ENCODE measurements at regions not wholly inside any gene's neighbourhood (a gene's known extent, or its start where the extent isn't known, plus 50 kb on each side); places are given as distances from the start of the nearest gene placed in this dataset.

GRCh38 chr3:103906808-103907207 is 1459.9 kb upstream of the ALCAM start:
- DNase-seq = no peak

GRCh38 chr3:103907567-103907966 is 1459.1 kb upstream of the ALCAM start:
- no peak for DNase-seq

More at GRCh38 chr3:103906808-103907207, 1459.9 kb upstream of the ALCAM start:
- TF ChIP-seq GATA1 (IDR thresholded peaks at IDR 0.05; ENCODE audit: low read depth, low read length) (no peak), POLR2A (IDR thresholded peaks at IDR 0.05; ENCODE audit: low read length) (no peak)

GRCh38 chr3:103909395-103909794 is 1457.3 kb upstream of the ALCAM start:
- DNase-seq = no peak
- TF ChIP-seq POLR2A (IDR thresholded peaks at IDR 0.05; ENCODE audit: low read length) = no peak
- TF ChIP-seq GATA1 (IDR thresholded peaks at IDR 0.05; ENCODE audit: low read depth, low read length) = no peak

More at GRCh38 chr3:103907567-103907966, 1459.1 kb upstream of the ALCAM start:
- TF ChIP-seq GATA1 (IDR thresholded peaks at IDR 0.05; ENCODE audit: low read depth, low read length) (no peak), POLR2A (IDR thresholded peaks at IDR 0.05; ENCODE audit: low read length) (no peak)

GRCh38 chr3:103918336-103918735 is 1448.4 kb upstream of the ALCAM start:
- DNase-seq = no peak

DNA sequence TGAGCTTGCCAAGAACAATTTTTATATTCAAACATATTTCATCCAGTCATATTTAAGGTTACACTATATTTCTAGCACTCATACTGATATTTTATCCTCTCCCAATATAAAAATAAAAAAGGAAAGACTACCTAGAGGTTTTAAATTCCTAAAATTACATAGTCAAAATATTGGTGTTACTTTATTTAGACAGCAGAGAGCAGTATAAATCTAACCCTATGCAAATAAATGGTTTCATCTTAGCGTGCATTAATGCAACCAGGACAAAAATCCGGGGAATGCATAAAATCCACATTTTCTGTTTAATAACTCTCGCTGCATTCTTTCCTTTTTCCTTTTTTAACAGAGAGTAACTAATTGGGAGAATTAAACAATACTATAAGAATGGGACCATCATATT is 1447.4 kb upstream of the ALCAM start:
- no peak for TF ChIP-seq POLR2A (IDR thresholded peaks at IDR 0.05; ENCODE audit: low read length)
- TF ChIP-seq GATA1 (IDR thresholded peaks at IDR 0.05; ENCODE audit: low read depth, low read length) = no peak
- no peak for DNase-seq

More at GRCh38 chr3:103918336-103918735, 1448.4 kb upstream of the ALCAM start:
- TF ChIP-seq POLR2A (IDR thresholded peaks at IDR 0.05; ENCODE audit: low read length) (no peak), GATA1 (IDR thresholded peaks at IDR 0.05; ENCODE audit: low read depth, low read length) (no peak)

DNA sequence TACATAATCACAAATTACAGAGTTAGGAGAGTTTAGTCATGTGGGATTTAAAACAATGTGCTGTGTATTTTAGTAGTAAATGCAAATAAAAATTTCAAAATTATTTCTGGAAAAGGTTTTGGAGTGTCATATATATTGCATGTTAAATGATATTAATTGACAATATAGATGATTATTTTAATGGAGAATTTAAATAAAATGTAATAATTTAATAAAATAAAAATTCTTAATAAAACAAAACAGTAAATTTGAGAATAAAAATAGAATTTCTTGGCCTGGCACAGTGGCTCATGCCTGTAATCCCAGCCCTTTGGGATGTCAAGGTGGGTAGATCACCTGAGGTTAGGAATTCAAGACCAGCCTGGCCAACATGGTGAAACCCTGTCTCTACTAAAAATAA is 1442.8 kb upstream of the ALCAM start:
- no peak for TF ChIP-seq POLR2A (IDR thresholded peaks at IDR 0.05; ENCODE audit: low read length)
- TF ChIP-seq GATA1 (IDR thresholded peaks at IDR 0.05; ENCODE audit: low read depth, low read length) = no peak
- no peak for DNase-seq

GRCh38 chr3:103924544-103924943 is 1442.2 kb upstream of the ALCAM start:
- no peak for DNase-seq
- TF ChIP-seq GATA1 (IDR thresholded peaks at IDR 0.05; ENCODE audit: low read depth, low read length) (no peak), POLR2A (IDR thresholded peaks at IDR 0.05; ENCODE audit: low read length) (no peak)

DNA sequence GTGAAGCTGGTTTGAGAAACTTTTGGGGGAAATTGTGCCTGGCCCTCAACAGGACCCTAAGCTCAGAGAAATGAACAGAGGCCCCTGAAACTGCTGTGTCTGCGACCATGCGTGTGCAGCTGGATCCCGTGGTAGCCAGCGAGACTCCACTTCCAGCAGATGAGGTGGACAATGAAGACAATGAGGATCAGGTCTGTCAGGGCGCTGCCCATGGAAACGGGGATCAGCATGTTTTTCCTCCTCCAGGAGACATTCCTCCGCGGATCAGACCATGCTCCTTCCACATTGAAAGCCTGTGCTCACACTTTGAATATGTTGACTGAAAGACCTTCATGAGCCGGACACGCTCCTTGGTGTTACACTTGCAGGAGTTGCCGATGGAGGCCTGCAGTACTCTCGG is 1439.8 kb upstream of the ALCAM start:
- TF ChIP-seq GATA1 (IDR thresholded peaks at IDR 0.05; ENCODE audit: low read depth, low read length) = no peak
- TF ChIP-seq POLR2A (IDR thresholded peaks at IDR 0.05; ENCODE audit: low read length) = no peak
- DNase-seq = no peak

- no peak for DNase-seq
- TF ChIP-seq GATA1 (IDR thresholded peaks at IDR 0.05; ENCODE audit: low read depth, low read length) (no peak), POLR2A (IDR thresholded peaks at IDR 0.05; ENCODE audit: low read length) (no peak)
Observed at GRCh38 chr3:103927896-103928295, 1438.8 kb upstream of the ALCAM start.

- no peak for TF ChIP-seq GATA1 (IDR thresholded peaks at IDR 0.05; ENCODE audit: low read depth, low read length)
- TF ChIP-seq POLR2A (IDR thresholded peaks at IDR 0.05; ENCODE audit: low read length) = no peak
- DNase-seq = no peak
Observed at GRCh38 chr3:103937094-103937493, 1429.6 kb upstream of the ALCAM start.

DNA sequence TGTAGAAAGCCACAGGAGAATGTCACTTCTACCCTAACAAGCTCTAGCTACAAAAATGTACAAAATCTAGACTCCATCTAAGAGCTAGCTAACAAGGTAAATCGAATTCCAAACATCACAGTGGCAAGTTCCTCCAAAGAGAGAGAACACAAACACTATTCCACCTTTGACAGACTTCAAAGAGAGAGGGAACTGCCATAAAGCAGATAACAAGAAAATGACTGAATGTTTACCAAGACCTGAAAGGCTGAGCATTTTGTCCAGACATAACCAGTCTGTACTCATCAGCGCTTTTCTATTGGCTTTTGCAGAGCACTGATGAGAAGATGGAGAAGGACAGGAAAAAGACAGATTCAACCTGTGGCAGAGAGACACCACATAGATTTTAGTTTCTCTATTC is 1419.6 kb upstream of the ALCAM start:
- no peak for DNase-seq
- TF ChIP-seq GATA1 (IDR thresholded peaks at IDR 0.05; ENCODE audit: low read depth, low read length) = no peak
- TF ChIP-seq POLR2A (IDR thresholded peaks at IDR 0.05; ENCODE audit: low read length) = no peak

GRCh38 chr3:103949693-103950092 is 1417.0 kb upstream of the ALCAM start:
- DNase-seq = no peak
- TF ChIP-seq GATA1 (IDR thresholded peaks at IDR 0.05; ENCODE audit: low read depth, low read length) (no peak), POLR2A (IDR thresholded peaks at IDR 0.05; ENCODE audit: low read length) (no peak)

DNA sequence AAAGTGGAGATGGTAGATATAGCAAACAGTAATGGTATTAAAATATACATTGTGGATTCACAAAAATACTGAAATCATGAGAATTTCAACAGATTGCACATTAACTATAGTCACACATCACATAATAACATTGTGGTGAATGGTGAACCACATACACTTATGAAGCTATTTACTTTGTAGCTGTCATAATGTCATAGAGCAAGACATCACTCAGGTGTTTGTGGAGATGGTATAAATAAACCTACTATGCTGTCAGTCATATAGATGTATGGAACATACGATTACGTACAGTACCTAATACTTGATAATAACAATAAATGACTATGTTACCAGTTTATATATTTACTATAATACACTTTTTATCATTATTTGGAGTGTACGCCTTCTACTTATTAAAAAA is 1416.0 kb upstream of the ALCAM start:
- DNase-seq = no peak
- TF ChIP-seq POLR2A (IDR thresholded peaks at IDR 0.05; ENCODE audit: low read length) = no peak
- no peak for TF ChIP-seq GATA1 (IDR thresholded peaks at IDR 0.05; ENCODE audit: low read depth, low read length)

DNA sequence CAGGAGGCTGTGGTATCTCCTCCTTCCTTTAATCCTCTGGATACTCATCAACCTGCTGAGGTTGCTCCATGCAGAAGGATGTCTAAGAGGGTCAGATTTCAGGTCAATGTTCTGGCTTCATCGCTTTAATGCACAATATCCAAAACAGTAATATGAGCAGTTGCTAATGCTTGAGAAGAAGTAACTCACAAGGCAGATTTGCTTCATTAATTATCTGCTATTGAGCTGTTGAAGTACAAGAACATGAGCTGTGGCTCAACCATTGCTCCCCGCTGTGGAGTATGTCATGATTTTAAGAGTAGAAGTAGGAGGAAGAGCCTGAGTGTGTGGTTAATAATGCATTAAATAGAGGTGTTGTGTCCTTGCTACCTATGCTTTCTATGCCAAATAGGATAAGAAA is 1412.9 kb upstream of the ALCAM start:
- DNase-seq = no peak
- no peak for TF ChIP-seq GATA1 (IDR thresholded peaks at IDR 0.05; ENCODE audit: low read depth, low read length)
- no peak for TF ChIP-seq POLR2A (IDR thresholded peaks at IDR 0.05; ENCODE audit: low read length)

DNA sequence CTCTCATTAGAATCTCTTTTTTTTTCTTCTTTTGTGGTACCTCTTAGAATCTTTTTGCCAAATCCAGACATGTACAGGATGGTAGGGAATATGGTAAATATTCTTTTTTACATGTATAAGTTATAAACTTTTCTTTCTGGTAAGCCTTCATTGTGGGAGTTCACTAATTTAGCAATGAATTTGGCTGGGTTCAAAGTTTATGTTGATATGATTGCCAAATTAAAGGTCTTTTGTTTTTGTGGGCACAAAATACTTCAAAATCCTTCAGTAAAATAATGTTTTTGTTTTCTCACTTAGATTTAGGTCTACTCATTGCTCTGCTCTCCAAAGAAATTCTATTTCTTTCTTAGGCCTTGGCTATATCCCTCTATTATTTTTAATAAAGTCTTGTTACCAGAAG is 1405.9 kb upstream of the ALCAM start:
- DNase-seq = no peak
- TF ChIP-seq GATA1 (IDR thresholded peaks at IDR 0.05; ENCODE audit: low read depth, low read length) (no peak), POLR2A (IDR thresholded peaks at IDR 0.05; ENCODE audit: low read length) (no peak)

DNA sequence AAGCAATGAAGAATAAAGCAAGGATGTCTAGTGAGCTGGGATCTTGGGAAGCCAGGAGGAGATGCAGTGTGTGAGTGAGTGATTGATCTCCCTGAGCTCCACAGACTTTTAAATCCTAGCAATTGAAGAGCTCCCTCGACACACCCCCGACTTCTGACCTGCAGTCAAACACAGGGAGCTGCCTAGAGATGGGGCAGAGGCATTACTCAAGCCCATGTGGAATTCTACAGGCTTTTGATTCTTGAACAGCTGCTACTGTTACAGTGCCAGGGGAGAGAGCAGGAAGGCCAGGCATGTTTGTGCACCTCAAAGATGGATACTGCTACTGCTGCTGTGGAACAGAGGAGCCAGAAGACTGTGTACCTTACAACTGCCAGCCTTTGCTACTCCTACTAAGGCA is 1403.1 kb upstream of the ALCAM start:
- DNase-seq = no peak

More for the DNA sequence above, 1403.1 kb upstream of the ALCAM start:
- TF ChIP-seq POLR2A (IDR thresholded peaks at IDR 0.05; ENCODE audit: low read length) (no peak), GATA1 (IDR thresholded peaks at IDR 0.05; ENCODE audit: low read depth, low read length) (no peak)
